H9 (cell line): ENCODE measurements at regions not wholly inside any gene's neighbourhood (a gene's known extent, or its start where the extent isn't known, plus 50 kb on each side); places are given as distances from the start of the nearest gene placed in this dataset.

Experiments
- DNase-seq: peaks from one replicate; pipeline ENCODE4 v3.0.0-alpha.2; 2017
- H2AFZ ChIP-seq: one replicate; pipeline ENCODE4 v1.6.1; 2013; ENCODE audit warnings: mild to moderate bottlenecking, low read length, control low read depth, moderate library complexity
- H2AK5ac ChIP-seq: 2 replicates; pipeline ENCODE4 v1.6.1; 2013; ENCODE audit warnings: low read length, control low read depth, mixed read lengths; ENCODE audit not compliant: insufficient read length
- H2BK120ac ChIP-seq: one replicate; pipeline ENCODE4 v1.6.1; 2013; ENCODE audit warnings: low read depth, mild to moderate bottlenecking, low read length, control low read depth, inconsistent platforms; ENCODE audit not compliant: poor library complexity, severe bottlenecking
- H2BK12ac ChIP-seq: 2 replicates; pipeline ENCODE4 v1.6.1; 2013; ENCODE audit warnings: low read length, control low read depth, mixed read lengths, low read depth; ENCODE audit not compliant: insufficient read length
- H2BK15ac ChIP-seq: 2 replicates; pipeline ENCODE4 v1.6.1; 2013; ENCODE audit warnings: low read depth, low read length, control low read depth
- H2BK20ac ChIP-seq: one replicate; pipeline ENCODE4 v1.6.1; 2013; ENCODE audit warnings: low read depth, mild to moderate bottlenecking, low read length, control low read depth, inconsistent platforms; ENCODE audit not compliant: poor library complexity, severe bottlenecking
- H2BK5ac ChIP-seq: 2 replicates; pipeline ENCODE4 v1.6.1; 2013; ENCODE audit warnings: low read length, control low read depth, mixed read lengths; ENCODE audit not compliant: insufficient read length
- H3K14ac ChIP-seq: 2 replicates; pipeline ENCODE4 v1.6.1; 2013; ENCODE audit warnings: low read length, control low read depth; ENCODE audit not compliant: insufficient read depth
- H3K18ac ChIP-seq: 2 replicates; pipeline ENCODE4 v1.6.1; 2013; ENCODE audit warnings: low read depth, mild to moderate bottlenecking, mixed read lengths, low read length, control low read depth; ENCODE audit not compliant: insufficient read length
- H3K23ac ChIP-seq: 2 replicates; pipeline ENCODE4 v1.6.1; 2013; ENCODE audit warnings: low read length, control low read depth, mixed read lengths, low read depth; ENCODE audit not compliant: insufficient read length
- H3K23me2 ChIP-seq: 2 replicates; pipeline ENCODE4 v1.6.1; 2013; ENCODE audit warnings: low read depth, mild to moderate bottlenecking, mixed read lengths, low read length, control low read depth; ENCODE audit not compliant: insufficient read length, poor library complexity, severe bottlenecking
- H3K27ac ChIP-seq: 2 replicates; pipeline ENCODE4 v1.5.1; 2013; ENCODE audit warnings: low read length, control low read depth, mixed read lengths, low read depth; ENCODE audit not compliant: insufficient read length
- H3K27me3 ChIP-seq: 2 replicates; pipeline ENCODE4 v1.6.1; 2013; ENCODE audit warnings: low read length, control low read depth, inconsistent platforms; ENCODE audit not compliant: insufficient read depth
- H3K4ac ChIP-seq: 2 replicates; pipeline ENCODE4 v1.6.1; 2013; ENCODE audit warnings: low read depth, mild to moderate bottlenecking, control low read depth, inconsistent platforms, low read length, moderate library complexity
- H3K4me1 ChIP-seq: 2 replicates; pipeline ENCODE4 v1.6.1; 2013; ENCODE audit warnings: low read length, control low read depth, inconsistent platforms; ENCODE audit not compliant: insufficient read depth
- H3K4me2 ChIP-seq: 2 replicates; pipeline ENCODE4 v1.6.1; 2013; ENCODE audit warnings: low read length, control low read depth, mixed read lengths; ENCODE audit not compliant: insufficient read length, insufficient read depth
- H3K56ac ChIP-seq: 2 replicates; pipeline ENCODE4 v1.6.1; 2013; ENCODE audit warnings: low read depth, mild to moderate bottlenecking, mixed read lengths, low read length, control low read depth; ENCODE audit not compliant: insufficient read length
- H3K79me1 ChIP-seq: 2 replicates; pipeline ENCODE4 v1.6.1; 2013; ENCODE audit warnings: low read depth, mild to moderate bottlenecking, moderate library complexity, low read length, control low read depth, inconsistent platforms; ENCODE audit not compliant: insufficient read depth, poor library complexity, severe bottlenecking
- H3K79me2 ChIP-seq: 2 replicates; pipeline ENCODE4 v1.6.1; 2013; ENCODE audit warnings: low read length, control low read depth, inconsistent platforms; ENCODE audit not compliant: insufficient read depth
- H3K9ac ChIP-seq: 2 replicates; pipeline ENCODE4 v1.6.1; 2013; ENCODE audit warnings: low read length, control low read depth, mixed read lengths; ENCODE audit not compliant: insufficient read length; ENCODE audit errors: extremely low read depth
- H3K9me3 ChIP-seq: one replicate; pipeline ENCODE4 v1.6.1; 2013; ENCODE audit warnings: low read depth, low read length, inconsistent platforms; ENCODE audit not compliant: control insufficient read depth
- H3T11ph ChIP-seq: one replicate; pipeline ENCODE4 v1.6.1; 2013; ENCODE audit warnings: mild to moderate bottlenecking, low read length, control low read depth, inconsistent platforms
- H4K20me1 ChIP-seq: one replicate; pipeline ENCODE4 v1.6.1; 2013; ENCODE audit not compliant: control insufficient read depth, insufficient read length, insufficient read depth
- H4K5ac ChIP-seq: 2 replicates; pipeline ENCODE4 v1.6.1; 2013; ENCODE audit warnings: low read depth, mild to moderate bottlenecking, mixed read lengths, low read length, control low read depth; ENCODE audit not compliant: insufficient read length
- H4K8ac ChIP-seq: replicated peaks from 2 replicates; pipeline ENCODE4 v1.6.1; 2013; ENCODE audit warnings: low read length, control low read depth, mixed read lengths, low read depth; ENCODE audit not compliant: insufficient read length
- H4K91ac ChIP-seq: 2 replicates; pipeline ENCODE4 v1.6.1; 2013; ENCODE audit warnings: low read depth, mild to moderate bottlenecking, moderate library complexity, mixed read lengths, low read length, control low read depth; ENCODE audit not compliant: insufficient read length
- H3K27ac Mint-ChIP-seq, 3 experiments: 2 replicates in 2 of 3; 3 replicates in 1 of 3; pipeline ENCODE4 v1.8.0; 2020 to 2021; ENCODE audit warnings: mixed read lengths in 3 of 3, mild to moderate bottlenecking in 1 of 3, moderate library complexity in 1 of 3
- H3K27me3 Mint-ChIP-seq: 2 replicates; pipeline ENCODE4 v1.8.0; 2021; ENCODE audit warnings: low read depth, mild to moderate bottlenecking, moderate library complexity, mixed read lengths
- H3K36me3 Mint-ChIP-seq, 3 experiments: 2 replicates in 2 of 3; 3 replicates in 1 of 3; pipeline ENCODE4 v1.8.0; 2020 to 2021; ENCODE audit warnings: low read depth in 3 of 3, mixed read lengths in 3 of 3; ENCODE audit not compliant: insufficient read depth in 1 of 3
- H3K4me1 Mint-ChIP-seq, 2 experiments: 2 replicates each; pipeline ENCODE4 v1.8.0; 2020; ENCODE audit warnings: mixed read lengths in 2 of 2
- H3K4me3 Mint-ChIP-seq, 2 experiments: 2 replicates in 1 of 2; 3 replicates in 1 of 2; pipeline ENCODE4 v1.8.0; 2020 to 2021; ENCODE audit warnings: mild to moderate bottlenecking in 2 of 2, mixed read lengths in 2 of 2, moderate library complexity in 1 of 2
- H3K9me3 Mint-ChIP-seq, 2 experiments: 2 replicates in 1 of 2; 3 replicates in 1 of 2; pipeline ENCODE4 v1.8.0; 2020; ENCODE audit warnings: mild to moderate bottlenecking in 2 of 2, mixed read lengths in 2 of 2, moderate library complexity in 1 of 2
- WGBS: extraction: QIAGEN DNeasy Blood & Tissue Kit; methylation state at CpG from one replicate; pipeline ENCODE4 v1.1.7; 2013; ENCODE audit warnings: missing lambda C conversion rate, low lambda C conversion rate, mixed read lengths; ENCODE audit not compliant: insufficient read length; ENCODE audit errors: extremely low coverage; 5-methylcytosine and 5-hydroxymethylcytosine counted together
- TF ChIP-seq, protein P1 (sequence below): fragments of 200-600 bp; sonication (generic); conservative IDR thresholded peaks from 3 replicates; pipeline ENCODE4 v1.8.0; 2021; ENCODE audit warnings: antibody characterized with exemption, mild to moderate bottlenecking

DNA sequence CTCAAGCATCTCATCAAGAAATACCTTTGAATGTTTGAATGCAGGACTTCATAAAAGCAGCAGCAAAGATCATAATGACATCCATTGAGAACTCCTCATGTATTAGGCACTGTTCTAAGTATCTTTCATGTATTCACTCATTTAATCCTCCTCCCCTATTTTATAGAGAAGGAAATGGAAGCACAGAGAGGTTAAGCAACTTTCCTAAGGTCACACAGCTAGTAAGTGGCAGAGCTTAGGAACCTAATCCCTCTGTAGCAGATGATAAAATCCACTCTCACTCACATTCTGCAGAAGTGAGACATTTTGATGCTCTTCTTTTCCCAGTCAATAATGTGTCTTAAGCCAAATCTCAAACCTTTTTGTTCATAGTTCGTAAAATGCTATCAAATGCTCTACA lies 350.8 kb upstream of the C16orf82 start:
- no peaks in the 10 kb centered on the region for H3K27me3 ChIP-seq
- peaks cover 0 to 2% of the 10 kb centered on the region in 2 experiments; a peak in 1 of 4 replicates for H3K4me1 Mint-ChIP-seq
- no peaks in the 10 kb centered on the region for H3K23me2 ChIP-seq
- no peak overlapping the region for H3K56ac ChIP-seq
- no peak overlapping the region for H3T11ph ChIP-seq
- H3K23ac ChIP-seq, result no peak overlapping the region
- H3K9me3 Mint-ChIP-seq, result no peaks in the 10 kb centered on the region
- H3K4me1 ChIP-seq, result no peaks in the 10 kb centered on the region
- H3K36me3 Mint-ChIP-seq, result no peaks in the 10 kb centered on the region
- H2BK120ac ChIP-seq, result no peak overlapping the region
- H2AFZ ChIP-seq, result no peak overlapping the region
- H3K9me3 ChIP-seq, result no peaks in the 10 kb centered on the region
- no peak overlapping the region for H3K4me3 Mint-ChIP-seq
- H3K79me2 ChIP-seq, result no peaks in the 10 kb centered on the region
- no peak for DNase-seq
- H3K27ac ChIP-seq, result no peak overlapping the region
- H2BK5ac ChIP-seq, result no peak overlapping the region
- no peak overlapping the region for H3K4ac ChIP-seq
- no CpG with 5 or more reads among the region's 1 CpG for WGBS
- H3K79me1 ChIP-seq, result no peaks in the 10 kb centered on the region
- H3K14ac ChIP-seq, result no peak overlapping the region
- H2BK12ac ChIP-seq, result no peak overlapping the region
- H3K9ac ChIP-seq, result no peak overlapping the region
- H3K18ac ChIP-seq, result no peak overlapping the region
- TF ChIP-seq, protein P1, sequence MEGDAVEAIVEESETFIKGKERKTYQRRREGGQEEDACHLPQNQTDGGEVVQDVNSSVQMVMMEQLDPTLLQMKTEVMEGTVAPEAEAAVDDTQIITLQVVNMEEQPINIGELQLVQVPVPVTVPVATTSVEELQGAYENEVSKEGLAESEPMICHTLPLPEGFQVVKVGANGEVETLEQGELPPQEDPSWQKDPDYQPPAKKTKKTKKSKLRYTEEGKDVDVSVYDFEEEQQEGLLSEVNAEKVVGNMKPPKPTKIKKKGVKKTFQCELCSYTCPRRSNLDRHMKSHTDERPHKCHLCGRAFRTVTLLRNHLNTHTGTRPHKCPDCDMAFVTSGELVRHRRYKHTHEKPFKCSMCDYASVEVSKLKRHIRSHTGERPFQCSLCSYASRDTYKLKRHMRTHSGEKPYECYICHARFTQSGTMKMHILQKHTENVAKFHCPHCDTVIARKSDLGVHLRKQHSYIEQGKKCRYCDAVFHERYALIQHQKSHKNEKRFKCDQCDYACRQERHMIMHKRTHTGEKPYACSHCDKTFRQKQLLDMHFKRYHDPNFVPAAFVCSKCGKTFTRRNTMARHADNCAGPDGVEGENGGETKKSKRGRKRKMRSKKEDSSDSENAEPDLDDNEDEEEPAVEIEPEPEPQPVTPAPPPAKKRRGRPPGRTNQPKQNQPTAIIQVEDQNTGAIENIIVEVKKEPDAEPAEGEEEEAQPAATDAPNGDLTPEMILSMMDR, result no peak
- H3K4me2 ChIP-seq, result no peak overlapping the region
- H4K91ac ChIP-seq, result no peak overlapping the region
- H4K5ac ChIP-seq, result no peak overlapping the region
- no peak overlapping the region for H3K27ac Mint-ChIP-seq
- H2BK20ac ChIP-seq, result no peak overlapping the region
- no peaks in the 10 kb centered on the region for H4K20me1 ChIP-seq
- H3K27me3 Mint-ChIP-seq, result no peaks in the 10 kb centered on the region
- no peak overlapping the region for H2AK5ac ChIP-seq
- no peak overlapping the region for H4K8ac ChIP-seq
- H2BK15ac ChIP-seq, result no peak overlapping the region
